GM10248 (cell line): ENCODE measurements at regions not wholly inside any gene's neighbourhood (a gene's known extent, or its start where the extent isn't known, plus 50 kb on each side); places are given as distances from the start of the nearest gene placed in this dataset.

Experiments
- CTCF ChIA-PET: fragments of 300-600 bp; sonication (Branson Sonifier 250); formaldehyde crosslinking; extraction: SDS; loops from one replicate; lab custom pipeline; 2021; ENCODE audit warnings: antibody characterized with exemption; lab: Yijun Ruan, JAX
- POLR2A ChIA-PET: fragments of 350-650 bp; sonication (Branson Sonifier 250); formaldehyde crosslinking; extraction: SDS; loops from one replicate; lab custom pipeline; 2020; ENCODE audit warnings: antibody characterized with exemption; lab: Yijun Ruan, JAX
- DNase-seq: peaks from one replicate; pipeline ENCODE4 v3.0.0; 2012; ENCODE audit errors: extremely low spot score
- TF ChIP-seq, protein P1 (sequence below): IDR thresholded peaks from 2 replicates; pipeline ENCODE4 v1.5.1; 2012; ENCODE audit warnings: mild to moderate bottlenecking, low read depth; ENCODE audit errors: extremely low read depth, missing control alignments, control extremely low read depth

- DNase-seq: no peak
- CTCF ChIA-PET: interaction anchor here (0.9 to 15.8 kb wide), 4 partner anchors 12 to 49 kb away, joined by 3 to 280 read pairs (median 3); no protein-coding TSS in a partner anchor
- TF ChIP-seq, protein P1, sequence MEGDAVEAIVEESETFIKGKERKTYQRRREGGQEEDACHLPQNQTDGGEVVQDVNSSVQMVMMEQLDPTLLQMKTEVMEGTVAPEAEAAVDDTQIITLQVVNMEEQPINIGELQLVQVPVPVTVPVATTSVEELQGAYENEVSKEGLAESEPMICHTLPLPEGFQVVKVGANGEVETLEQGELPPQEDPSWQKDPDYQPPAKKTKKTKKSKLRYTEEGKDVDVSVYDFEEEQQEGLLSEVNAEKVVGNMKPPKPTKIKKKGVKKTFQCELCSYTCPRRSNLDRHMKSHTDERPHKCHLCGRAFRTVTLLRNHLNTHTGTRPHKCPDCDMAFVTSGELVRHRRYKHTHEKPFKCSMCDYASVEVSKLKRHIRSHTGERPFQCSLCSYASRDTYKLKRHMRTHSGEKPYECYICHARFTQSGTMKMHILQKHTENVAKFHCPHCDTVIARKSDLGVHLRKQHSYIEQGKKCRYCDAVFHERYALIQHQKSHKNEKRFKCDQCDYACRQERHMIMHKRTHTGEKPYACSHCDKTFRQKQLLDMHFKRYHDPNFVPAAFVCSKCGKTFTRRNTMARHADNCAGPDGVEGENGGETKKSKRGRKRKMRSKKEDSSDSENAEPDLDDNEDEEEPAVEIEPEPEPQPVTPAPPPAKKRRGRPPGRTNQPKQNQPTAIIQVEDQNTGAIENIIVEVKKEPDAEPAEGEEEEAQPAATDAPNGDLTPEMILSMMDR: no peak
- POLR2A ChIA-PET: no interaction called here
Measured at GRCh38 chr11:30147293-30147692, 83.5 kb upstream of the FSHB start.

DNA sequence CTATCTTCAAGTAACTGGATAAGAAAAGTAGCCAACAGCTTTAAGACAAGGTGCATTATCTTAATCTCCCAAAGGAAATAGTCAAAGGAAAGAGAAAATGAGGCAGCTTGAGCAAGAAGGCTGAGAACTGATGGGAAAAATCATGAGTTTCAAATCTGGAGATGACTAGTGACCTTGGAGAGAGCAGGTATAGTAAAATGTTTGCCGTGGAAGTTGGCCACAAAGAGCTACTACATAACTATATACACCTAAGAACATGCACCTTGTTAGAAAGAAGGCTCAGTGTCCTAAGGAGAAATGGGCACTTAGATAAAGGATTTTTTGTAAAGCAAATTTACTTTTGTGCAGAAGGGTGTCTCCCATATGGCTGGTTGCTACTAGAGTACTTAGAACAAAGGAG is 80.8 kb upstream of the FSHB start:
- POLR2A ChIA-PET: no interaction called here
- no peak for DNase-seq
- CTCF ChIA-PET: interaction anchor here (0.9 to 15.8 kb wide), 6 partner anchors 7 to 76 kb away, joined by 3 to 280 read pairs (median 7); no protein-coding TSS in a partner anchor
- TF ChIP-seq, protein P1: no peak

DNA sequence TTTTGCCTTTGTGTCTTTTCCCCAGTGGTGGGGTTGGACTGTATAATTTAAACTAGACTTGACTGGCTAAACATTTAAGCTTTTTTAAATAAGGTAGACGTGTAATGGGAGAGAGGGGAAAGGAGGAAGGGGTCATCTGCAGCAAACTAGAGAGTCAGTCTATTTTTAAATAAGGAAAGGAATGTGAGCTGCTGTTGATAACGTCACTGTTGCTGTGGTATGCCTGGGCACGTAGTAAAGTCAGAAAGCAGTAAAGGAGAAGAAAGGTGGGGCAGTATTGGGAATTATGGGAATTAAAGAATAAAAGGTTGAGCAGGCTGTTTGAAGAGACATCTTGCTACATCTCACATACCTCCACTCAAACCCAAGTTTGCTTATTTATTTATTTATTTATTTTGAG is 80.4 kb upstream of the FSHB start:
- no peak for DNase-seq
- ChIA-PET CTCF (interaction anchor here (1.1 to 15.8 kb wide), 4 partner anchors 8 to 75 kb away, joined by 3 to 280 read pairs (median 30); no protein-coding TSS in a partner anchor), POLR2A (no interaction called here)
- TF ChIP-seq, protein P1: no peak

DNA sequence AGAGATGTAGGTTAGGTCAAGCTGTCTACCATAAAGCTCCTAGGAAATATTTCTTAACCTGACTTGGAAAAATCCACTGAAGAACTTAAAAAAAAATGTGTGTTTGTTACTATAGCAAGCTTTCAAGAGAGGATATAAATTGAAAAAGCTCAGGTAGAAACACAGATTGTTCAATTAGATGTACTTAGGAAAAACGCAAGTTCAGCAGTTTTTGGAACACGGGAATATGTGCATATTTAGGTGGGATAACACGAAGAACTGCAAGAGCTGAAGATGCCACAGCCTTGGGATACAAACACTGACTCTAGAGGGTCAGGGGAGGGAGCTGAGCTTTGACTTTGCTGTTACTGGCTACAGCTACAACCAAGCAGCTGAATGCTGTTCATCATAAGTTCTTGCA is 77.8 kb upstream of the FSHB start:
- ChIA-PET CTCF (interaction anchor here (0.7 to 15.8 kb wide), 4 partner anchors 10 to 24 kb away, joined by 3 to 280 read pairs (median 29); no protein-coding TSS in a partner anchor), POLR2A (no interaction called here)
- no peak for DNase-seq
- TF ChIP-seq, protein P1: no peak

DNA sequence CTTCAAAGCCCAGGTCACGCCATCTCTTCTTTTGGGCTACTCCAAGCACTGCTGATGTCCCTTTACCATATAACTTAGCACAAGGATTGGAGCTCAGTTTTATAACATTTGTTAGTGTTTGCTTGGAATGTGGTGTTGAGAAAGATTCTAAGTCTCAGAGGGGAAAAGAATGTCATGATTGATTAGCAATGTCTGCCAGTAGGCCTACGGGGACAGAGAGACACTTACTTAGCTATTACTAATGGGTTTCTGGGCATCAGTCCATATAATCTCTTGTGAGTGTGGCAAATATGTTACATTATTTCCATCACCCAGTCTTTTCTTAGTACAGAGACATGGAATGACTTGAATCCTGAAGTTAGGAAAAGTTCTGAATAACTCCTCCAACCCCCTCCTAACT is 75.4 kb upstream of the FSHB start:
- CTCF ChIA-PET: interaction anchor here (1.2 to 15.8 kb wide), 3 partner anchors 13 to 27 kb away, joined by 3 to 280 read pairs (median 55); no protein-coding TSS in a partner anchor
- DNase-seq: no peak
- POLR2A ChIA-PET: no interaction called here

GRCh38 chr11:30159546-30159945 is 71.3 kb upstream of the FSHB start:
- DNase-seq: no peak

More for the DNA sequence above, 75.4 kb upstream of the FSHB start:
- TF ChIP-seq, protein P1: no peak

More at GRCh38 chr11:30159546-30159945, 71.3 kb upstream of the FSHB start:
- ChIA-PET CTCF (interaction anchor here (0.9 to 4.8 kb wide), 4 partner anchors 10 to 31 kb away, joined by 3 to 29 read pairs (median 8); no protein-coding TSS in a partner anchor), POLR2A (no interaction called here)
- TF ChIP-seq, protein P1: no peak
